ENCODE measurements at regions not wholly inside any gene's neighbourhood (a gene's known extent, or its start where the extent isn't known, plus 50 kb on each side); places are given as distances from the start of the nearest gene placed in this dataset.
"Not testable (repeated sequence)": the region's sequence is repeated elsewhere in the genome, so short reads cannot be mapped to it uniquely, and the experiment has no call there.

DNA sequence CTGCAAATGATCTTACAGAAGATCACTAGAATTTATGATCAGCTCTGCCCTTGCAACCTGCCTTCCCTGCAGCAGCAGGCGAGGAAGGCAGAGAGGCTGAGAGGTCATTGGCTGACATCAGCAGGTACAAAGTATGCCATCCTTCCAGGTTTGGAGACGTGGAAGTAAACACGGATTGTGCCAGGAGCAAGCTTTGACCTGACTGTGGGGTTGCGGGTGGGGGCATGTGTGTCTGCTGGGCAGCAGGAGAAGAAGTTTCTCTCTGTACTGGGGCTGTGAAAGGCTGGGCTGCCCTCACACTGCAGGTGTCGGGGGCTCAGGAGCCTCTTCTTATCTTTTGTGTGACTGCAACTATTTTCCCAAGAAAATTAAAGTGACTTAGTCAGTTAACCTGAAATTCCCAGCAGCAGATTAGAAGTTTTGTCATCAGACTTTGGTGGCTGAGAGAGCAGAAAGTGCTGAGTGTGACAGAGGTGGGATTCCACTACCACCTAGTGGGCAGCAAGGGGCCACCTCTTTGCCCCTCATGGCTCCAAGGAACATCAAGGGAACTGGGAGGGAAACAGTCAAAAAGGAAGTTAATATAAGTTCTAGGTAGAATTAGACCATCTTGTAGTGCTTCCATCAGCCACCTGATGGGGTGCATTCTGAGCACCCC is 565.9 kb downstream of the ETS1 start:
- DNase-seq, result peak in 1 of 2 experiments; percentile 17

DNA sequence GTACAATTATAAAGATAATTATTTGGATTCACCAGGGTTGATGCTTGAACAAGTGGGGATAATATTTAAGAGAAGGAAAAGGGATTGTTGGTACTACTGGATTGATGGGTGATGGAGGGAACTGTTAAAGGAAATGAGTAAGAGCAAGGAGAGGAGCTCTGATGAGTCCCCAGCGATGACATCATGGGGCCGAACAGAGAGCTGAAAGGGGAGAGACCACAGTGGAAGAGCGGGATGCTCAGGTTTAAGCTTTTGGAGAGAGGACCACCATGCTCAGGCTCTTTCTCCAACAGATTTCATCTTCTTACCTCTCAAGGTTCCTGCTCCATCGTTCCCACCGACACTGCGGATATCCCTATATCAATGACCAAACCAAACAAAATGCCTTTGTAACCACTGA is 568.7 kb downstream of the ETS1 start:
- no peak for DNase-seq

DNA sequence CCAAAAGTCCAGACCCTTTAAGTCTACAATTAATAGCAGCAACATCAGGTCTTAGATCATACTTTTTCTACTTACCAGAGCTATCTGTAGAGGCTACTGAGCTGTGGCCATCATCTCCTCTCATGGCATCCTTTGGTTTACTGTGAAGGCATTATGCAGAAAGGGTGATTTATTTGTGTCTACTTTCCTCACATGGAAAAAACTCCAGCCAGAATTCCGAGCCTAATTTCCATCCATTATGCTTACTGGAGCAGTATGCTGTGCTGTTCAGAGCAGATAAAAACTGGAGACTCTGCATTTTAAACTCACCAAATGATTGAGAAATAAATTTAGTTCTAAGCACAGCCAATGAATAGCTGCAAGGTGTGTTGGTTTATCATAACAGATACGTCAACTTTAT is 581.8 kb downstream of the ETS1 start:
- DNase-seq, result no peak

DNA sequence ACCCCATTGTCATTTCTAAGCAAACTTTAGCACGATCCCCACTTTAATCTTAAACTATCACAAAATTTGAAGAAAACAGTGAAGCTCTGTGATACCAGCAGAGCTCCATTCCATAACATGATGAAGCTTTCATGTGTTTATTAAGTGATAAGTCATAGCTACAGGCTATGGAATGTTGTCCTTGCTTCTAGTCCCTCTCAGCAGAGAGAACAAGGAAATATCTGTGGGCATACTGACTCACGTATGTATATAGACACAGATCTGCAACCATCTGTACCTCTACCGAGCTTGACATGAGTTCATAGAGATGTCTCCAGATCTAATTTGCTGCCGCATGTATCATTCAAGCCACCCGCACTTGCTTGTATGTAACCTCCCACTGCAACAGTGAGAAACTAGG is 588.9 kb downstream of the ETS1 start:
- DNase-seq, result no peak

DNA sequence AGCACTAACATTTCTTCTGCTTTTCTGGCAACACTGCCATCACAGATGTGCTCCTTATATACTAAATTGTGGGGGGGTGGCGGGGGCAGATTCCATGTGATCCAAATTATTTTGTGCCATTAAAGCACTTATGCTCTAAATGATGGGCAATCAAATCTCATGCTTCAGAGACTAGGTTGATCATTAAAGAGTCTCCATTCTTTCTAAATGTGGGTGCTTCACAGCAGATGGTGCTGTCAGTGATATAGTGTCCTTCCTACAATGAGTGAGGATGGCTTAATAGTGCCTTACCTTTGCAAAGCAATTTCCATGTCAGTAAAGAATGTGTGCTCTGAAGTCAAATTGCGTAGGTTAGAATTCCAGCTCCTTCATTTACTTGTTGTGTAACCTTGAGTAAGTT is 589.8 kb downstream of the ETS1 start:
- DNase-seq, result no peak

DNA sequence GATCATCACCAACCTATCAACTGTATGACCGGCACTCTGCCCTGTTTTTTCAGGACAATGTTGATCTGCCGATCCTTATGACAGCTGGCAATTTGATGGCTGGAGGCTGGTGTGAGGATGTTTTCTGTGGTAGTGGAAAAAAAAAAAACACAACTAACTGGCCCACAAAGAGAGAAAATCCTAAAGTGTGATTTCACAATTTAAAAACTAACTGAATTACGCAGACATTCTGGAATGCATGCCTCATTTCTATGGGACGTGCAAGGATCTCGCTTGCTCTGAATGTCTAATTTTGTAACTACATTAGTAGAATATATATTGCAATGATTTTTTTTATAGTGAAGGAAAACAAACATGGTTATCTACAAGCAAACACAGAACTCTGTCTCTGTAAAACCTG is 590.5 kb downstream of the ETS1 start:
- no peak for DNase-seq

DNA sequence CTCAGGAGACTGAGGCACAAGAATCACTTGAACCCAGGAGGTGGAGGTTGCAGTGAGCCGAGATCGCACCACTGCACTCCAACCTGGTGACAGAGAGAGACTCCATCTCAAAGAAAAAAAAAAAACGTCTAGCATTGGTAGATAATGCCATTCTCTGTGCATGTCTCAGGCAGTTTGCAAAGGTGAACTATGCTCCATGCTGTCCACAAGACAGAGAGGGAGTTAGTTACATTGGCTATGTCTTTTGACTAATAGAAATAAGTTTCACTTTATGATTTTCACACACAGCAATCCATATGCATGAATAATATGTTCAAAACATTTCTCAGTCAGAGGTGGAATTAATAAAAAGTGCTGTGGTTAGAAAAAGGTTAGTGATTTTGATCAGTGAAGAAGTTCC is 591.4 kb downstream of the ETS1 start:
- no peak for DNase-seq

DNA sequence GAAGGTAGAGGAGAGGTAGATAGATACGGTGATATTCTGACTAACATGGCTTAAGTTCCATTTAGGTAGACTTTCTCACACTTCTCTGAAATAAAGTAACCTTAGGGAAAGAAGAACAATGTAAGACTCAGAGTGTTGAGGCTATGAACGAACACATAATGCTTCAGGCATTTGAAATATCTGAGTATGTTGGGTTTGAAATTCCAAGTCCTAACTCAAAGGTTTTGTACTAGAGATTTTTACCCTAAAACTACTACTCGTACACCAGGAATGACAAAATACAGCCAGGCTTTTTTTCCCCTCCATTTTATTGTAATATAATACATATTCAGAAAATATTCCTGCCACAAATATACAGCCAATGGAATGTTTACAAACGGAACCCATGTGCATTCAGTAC is 592.6 kb downstream of the ETS1 start:
- peak in 1 of 2 experiments; percentile 27 for DNase-seq

DNA sequence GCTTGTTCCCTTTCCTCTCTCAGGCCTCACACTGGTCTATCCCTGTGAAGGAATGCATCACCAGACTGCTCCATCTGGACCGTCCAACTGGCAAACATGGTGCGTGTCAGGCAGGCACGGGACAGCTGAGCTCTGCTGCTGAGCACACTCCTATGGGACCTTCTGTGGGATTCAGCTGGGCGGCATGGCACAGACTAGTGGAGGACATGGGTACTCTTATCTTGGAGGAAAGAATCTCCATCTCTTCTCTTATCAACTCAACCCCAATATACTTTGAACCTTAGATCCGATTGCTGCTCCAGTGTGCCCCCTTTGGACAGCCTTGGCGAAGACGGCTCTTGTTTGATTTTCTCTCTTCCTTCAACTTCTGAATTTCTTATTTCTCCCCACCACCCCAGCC is 593.6 kb downstream of the ETS1 start:
- DNase-seq, result peak in 1 of 2 experiments; percentile 3

DNA sequence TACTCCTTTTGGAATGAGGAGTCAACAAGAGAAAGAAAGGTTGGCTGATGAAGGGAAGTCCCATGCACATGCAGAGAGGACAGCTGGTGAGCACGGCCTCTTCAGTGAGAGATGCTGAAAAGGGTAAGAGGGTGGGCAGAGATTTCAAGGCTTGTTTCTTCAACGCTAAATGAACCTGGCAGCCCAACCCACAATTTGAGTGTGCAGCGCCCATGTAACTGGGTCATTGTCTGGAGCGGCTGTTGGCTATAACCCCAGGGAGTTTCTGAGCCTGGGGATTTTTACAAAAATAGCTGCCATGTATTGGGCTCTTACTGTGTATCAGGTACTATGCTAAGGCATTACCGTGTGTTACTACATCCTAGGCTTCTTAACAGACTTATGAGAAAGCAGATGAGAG is 594.1 kb downstream of the ETS1 start:
- no peak for DNase-seq

DNA sequence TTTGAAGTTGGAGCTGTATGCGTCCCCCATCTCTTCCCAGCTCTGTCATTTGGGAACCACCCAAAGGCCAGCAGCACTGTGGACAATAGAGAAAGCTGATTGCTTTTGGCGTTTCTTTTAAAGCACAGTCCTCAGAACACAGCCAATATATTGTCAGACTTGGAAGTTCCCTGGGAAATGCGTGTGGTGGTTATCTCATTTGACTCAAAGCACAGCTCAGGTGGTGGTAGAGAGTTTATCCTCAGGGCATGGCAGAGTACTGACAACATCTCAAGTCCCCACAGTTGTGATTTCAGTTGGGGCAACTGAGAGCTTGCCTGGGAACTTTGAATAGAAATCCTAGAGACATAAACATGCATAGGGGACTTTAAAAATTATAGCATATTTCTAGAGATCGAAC is 601.3 kb downstream of the ETS1 start:
- no peak for DNase-seq

DNA sequence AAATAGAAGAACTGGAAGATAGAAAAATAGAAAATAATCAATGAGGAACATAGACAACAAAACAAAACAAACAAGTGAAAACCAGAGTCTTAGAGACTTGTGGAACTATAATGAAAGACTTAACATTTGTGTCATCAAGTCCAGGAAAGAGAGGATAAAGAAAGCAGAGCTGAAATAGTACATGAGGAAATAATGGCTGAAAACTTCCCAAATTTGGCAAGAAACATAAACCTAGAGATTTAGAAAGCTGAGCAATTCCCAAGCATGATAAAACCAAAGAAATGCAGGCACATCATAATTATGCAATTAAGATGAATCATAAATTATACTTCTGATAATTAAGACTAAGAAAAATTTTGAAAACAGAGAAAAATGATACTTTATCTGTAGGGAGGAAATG is 614.5 kb downstream of the ETS1 start:
- no peak for DNase-seq

DNA sequence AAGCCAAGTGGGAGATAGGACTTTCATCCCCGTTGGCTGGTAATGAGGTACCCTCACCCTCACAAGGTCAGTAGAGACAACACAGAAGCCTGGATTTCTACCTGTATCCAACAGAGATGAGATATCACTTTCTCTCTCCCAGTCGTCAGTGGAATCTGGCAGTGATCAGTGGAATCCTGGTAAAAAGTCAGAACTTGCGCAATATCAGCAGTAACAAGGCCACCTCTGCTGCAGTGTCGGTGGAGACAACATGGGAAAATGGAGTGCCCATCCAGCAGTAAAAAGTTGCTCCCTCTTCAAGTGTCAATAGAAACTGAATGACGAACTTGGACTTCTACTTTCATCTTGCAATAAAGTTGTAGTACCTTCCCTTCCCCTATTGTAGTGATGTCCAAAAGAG is 615.9 kb downstream of the ETS1 start:
- no peak for DNase-seq

DNA sequence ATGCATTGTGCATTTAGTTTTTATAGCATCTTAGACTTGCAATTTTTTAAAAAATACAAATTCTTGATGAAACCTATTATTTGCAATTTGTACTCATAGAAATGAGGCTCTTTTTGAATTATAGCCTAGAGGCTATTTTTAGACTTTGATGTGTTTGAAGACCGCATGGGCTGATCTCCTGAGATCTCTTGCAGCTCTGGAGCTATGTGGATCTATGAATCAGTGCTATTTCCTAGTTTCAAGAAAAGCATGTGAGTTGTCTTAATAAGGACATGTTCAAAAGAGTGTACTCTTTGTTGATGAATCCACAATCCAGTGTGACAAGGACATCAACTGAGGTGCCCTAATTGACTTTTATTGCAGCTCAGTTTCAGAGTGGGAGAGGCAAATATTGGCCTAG is 620.5 kb downstream of the ETS1 start:
- no peak for DNase-seq

DNA sequence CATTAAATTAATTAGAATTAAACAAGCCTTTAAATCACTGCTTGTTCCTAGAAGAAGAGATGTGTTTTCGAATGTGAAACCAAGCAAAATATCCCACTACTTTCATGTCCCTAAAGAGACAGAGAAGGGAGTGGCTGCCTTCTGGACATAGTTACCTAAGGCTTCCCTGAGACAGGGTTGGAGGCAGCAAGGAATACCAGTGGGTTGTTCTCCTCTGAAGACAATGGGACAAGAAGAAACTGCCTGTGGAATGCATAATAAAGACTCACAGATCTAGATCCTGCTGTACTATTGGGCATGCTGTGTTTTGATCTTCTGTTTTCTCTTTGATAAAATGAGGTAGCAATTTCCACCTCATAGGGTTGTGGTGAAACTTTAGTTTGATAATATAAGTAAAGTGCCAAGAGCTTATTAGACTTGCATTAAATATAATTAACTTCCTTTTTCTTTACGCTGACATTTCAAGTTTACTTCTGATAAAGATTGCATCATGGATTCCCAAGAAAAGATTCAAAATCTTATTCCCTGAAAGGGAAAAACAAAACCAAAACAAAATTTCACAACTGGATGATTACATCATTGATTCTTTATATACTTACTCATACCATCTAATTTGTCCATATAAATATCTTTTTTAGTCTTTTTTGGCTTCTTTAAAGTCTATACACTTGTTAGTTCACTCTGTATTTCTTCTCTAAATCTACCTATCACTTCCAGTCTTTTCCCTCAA is 621.3 kb downstream of the ETS1 start:
- DNase-seq, result no peak

DNA sequence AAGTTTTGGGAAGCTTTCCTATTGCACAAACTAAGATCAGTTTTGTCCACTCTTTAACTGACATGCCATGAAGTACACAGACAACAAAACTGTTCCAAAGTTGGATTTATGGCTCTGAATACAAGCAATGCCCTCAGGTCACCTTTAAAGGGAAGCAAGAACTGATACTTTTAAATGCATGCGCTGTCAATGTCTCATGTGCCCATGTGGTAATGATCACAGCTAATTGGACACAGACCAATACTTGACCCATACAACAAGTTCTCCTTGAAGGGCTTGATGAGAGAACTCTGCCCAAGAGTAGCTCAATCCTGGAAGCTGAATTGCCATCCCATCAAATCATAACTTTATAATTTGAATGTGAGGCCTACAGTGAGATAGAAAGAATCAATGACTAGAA is 624.9 kb downstream of the ETS1 start:
- no peak for DNase-seq

DNA sequence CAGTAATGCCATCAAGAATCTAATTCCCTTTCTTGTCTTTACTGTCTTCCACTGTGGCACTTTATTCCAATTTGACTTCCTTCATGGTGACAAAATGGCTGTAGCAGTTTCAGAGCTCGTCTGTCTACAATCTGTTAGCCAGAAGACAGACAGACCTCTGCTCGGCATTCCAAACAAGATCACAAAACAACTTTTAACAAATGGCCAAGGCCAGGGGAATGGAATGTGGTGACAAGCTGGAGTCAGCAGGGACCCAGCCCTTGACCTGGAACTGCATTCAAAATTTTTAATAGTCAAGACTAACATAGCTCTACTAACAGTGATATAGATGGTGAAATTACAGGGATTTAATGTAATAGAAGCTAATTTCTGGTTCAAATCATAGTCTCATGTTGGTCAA is 637.2 kb downstream of the ETS1 start:
- DNase-seq, result no peak

DNA sequence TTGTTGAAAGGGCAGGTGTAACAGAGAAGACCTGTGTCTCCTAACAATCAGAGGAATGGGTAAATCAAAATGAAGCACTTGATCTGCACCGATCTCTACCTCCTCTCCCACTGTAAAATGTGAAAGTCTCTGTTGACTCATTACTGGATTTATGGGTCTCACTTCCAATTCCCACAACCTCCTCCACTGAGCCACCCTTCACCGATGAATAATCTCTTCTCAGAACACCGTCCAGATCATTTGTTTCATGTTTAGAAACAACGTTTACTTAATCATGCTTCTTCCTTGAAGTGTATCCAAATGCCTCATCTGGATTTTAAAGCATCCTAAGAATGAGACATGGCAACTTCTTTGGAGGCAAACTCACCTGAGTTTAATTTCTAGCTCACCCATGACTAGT is 643.6 kb downstream of the ETS1 start:
- DNase-seq, result no peak

DNA sequence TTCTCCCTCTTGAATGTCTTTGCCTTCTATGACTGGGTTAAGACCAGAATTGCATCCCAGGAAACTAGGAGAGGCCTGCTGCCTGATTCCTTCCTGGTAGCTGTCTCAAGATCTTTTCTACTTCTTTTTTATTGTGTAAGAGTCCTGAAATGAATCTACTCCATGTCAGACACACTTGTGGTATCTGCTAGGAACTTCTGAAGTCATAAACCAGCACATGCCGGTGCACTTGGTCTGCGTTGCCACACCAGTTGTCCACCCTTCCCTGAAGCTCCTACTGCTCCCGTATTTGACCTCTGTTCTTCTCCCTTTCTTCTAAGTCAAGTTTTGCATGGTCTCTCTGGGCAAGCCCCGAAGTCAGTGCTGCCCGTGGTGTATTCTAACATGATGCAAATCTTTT is 644.2 kb downstream of the ETS1 start:
- no peak for DNase-seq

DNA sequence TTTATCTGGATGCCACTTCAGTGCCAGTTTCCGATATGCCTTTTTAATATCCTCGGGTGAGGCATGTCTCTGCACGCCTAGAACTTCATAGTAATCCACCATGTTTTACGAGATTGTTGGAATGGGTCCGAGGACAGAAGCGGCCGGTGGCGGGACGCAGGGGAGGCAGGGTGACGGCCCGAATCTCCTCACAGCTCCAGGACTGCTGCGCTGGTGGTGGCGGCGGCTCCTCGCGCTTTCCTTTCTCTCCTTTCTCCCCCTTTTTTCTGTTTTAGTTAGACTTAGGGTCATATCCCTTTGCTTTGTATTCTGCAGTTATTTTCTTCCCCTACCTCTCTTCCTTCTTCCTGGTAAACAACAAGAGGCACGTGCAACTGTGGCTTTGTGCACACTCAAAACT is 645.8 kb downstream of the ETS1 start:
- DNase-seq, result not testable (repeated sequence)

DNA sequence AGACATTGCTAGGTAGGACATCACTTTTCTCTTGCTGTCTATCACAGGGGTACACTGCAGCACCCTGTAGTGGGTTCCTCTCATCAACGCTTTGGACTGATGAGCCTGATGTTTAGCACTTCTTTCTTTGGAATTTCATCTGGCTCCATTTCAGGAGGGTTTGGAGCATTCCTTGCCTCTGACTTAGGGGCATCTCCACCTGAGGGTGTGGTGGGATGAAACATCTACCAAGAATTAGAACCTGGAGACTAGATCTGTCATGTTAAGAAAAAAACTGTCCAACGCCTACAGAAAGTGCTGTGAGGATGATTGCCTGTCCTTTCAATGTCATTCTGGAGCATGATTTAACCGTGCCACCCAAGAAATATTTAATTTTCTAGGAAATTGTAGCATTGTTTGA is 648.4 kb downstream of the ETS1 start:
- no peak for DNase-seq

DNA sequence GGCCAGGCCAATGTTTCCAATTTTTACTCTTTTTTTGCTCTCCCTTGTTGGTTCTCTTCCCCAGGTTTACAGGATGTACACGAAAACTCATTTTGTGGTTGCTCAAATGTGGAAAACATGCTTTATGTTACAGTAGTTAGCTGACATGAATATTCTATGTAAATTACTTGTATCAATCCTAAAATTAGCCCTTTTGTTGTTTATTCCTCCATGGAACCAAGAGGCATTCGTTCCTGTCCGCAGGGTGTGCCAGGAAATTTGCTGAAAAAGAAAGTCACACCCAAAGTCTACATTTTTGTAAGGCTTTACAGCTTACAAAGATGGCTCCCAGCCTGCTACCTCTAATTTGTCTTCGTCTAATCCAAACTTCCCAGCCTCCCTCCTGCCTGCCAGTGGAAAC is 652.3 kb downstream of the ETS1 start:
- DNase-seq, result no peak

DNA sequence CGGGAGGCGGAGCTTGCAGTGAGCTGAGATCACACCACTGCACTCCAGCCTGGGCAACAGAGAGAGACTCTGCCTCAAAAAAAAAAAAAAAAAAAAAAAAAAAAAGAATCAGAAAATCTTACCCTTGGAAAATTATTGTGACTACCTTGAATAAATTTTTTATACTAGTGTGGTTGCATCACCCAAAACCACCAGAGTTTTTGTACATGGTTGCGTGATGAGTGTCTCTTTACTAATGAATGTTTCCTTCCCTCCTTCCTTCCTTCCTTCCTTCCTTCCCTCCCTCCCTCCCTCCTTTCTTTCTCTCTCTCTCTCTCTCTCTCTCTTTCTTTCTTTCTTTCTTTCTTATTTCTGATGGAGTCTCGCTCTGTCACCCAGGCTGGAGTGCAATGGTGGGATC is 653.4 kb downstream of the ETS1 start:
- DNase-seq, result not testable (repeated sequence)

DNA sequence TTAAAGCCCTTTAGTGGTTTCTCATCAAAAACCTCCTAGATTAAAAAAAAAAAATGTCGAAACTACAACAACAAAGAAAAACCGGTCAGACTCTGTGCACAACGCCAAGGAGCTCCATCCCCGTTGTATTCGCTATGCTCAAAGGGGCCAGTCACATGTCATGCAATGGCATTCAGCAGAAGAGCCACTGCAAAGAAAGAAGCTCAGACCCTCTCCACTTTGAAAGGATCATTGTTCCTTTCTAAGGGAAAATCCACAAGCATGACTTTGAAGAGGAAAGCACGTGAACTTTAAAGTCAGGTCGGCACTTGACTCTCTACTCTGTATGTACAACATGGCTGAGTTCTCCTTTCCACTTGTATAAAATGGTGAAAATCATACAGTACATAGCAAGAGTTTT is 655.6 kb downstream of the ETS1 start:
- no peak for DNase-seq

DNA sequence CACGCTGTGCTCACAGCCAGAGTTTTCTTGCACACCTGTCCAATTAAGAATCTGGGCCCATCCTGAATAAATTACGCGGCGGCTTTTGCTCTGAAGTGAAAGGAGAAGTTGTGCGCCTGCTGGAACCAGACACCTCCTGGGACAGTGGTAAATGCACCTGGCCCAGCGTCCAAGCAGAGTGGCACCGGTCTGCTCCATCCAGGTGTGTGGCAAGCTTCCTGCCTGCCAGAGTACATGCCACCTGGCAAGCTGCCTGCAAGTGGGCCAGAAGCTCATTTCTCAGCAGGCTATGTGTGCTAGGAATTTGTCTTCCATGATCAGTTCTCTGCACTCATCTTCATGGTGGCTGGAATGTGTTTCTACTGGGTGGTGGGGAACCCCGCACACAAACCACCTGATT is 660.6 kb downstream of the ETS1 start:
- no peak for DNase-seq
